IPS DF 6.9 (cell line): ENCODE measurements at regions not wholly inside any gene's neighbourhood (a gene's known extent, or its start where the extent isn't known, plus 50 kb on each side); places are given as distances from the start of the nearest gene placed in this dataset.
"Not testable (repeated sequence)": the region's sequence is repeated elsewhere in the genome, so short reads cannot be mapped to it uniquely, and the experiment has no call there.

Experiments
- DNase-seq: peaks from one replicate; pipeline ENCODE4 v3.0.0-alpha.2; 2013; ENCODE audit warnings: low read depth, low spot score
- H3K27ac ChIP-seq: one replicate; pipeline ENCODE4 v1.5.1; 2013; ENCODE audit warnings: low read length, control low read depth
- H3K27me3 ChIP-seq: 2 replicates; pipeline ENCODE4 v1.6.1; 2013; ENCODE audit warnings: mild to moderate bottlenecking, low read length; ENCODE audit not compliant: control insufficient read depth, insufficient read depth
- H3K36me3 ChIP-seq: 2 replicates; pipeline ENCODE4 v1.6.1; 2013; ENCODE audit warnings: low read length; ENCODE audit not compliant: control insufficient read depth, insufficient read depth
- H3K4me1 ChIP-seq: 2 replicates; pipeline ENCODE4 v1.6.1; 2013; ENCODE audit warnings: low read length; ENCODE audit not compliant: control insufficient read depth, insufficient read depth
- H3K4me3 ChIP-seq: 2 replicates; pipeline ENCODE4 v1.5.1; 2013; ENCODE audit warnings: mild to moderate bottlenecking, low read length
- H3K9me3 ChIP-seq: 2 replicates; pipeline ENCODE4 v1.6.1; 2013; ENCODE audit warnings: low read length, inconsistent platforms; ENCODE audit not compliant: control insufficient read depth, insufficient read depth
- WGBS: extraction: QIAGEN DNeasy Blood & Tissue Kit; methylation state at CpG from one replicate; pipeline ENCODE4 v1.1.7; 2013; ENCODE audit warnings: mixed read lengths, missing lambda C conversion rate; ENCODE audit not compliant: insufficient read length, insufficient coverage; 5-methylcytosine and 5-hydroxymethylcytosine counted together

- Histone ChIP-seq H3K4me3 (no peak overlapping the region), H3K36me3 (no peaks in the 10 kb centered on the region), H3K4me1 (no peaks in the 10 kb centered on the region), H3K9me3 (no peaks in the 10 kb centered on the region), H3K27ac (no peak overlapping the region), H3K27me3 (no peaks in the 10 kb centered on the region)
- DNase-seq: no peak
- WGBS: no CpG with 5 or more reads among the region's 6 CpGs
Measured at GRCh38 chr14:65981192-65981843, 504.9 kb upstream of the CCDC196 start.

GRCh38 chr14:65986041-65986440, 500.1 kb upstream of the CCDC196 start:
- no peaks in the 10 kb centered on the region for H3K9me3 ChIP-seq
- H3K36me3 ChIP-seq: no peaks in the 10 kb centered on the region
- no peak overlapping the region for H3K27ac ChIP-seq
- H3K4me3 ChIP-seq: no peak overlapping the region
- no peak for DNase-seq
- no peaks in the 10 kb centered on the region for H3K4me1 ChIP-seq
- WGBS: no CpG with 5 or more reads among the region's 1 CpG
- no peaks in the 10 kb centered on the region for H3K27me3 ChIP-seq

GRCh38 chr14:65989981-65990380, 496.2 kb upstream of the CCDC196 start:
- Histone ChIP-seq H3K27ac (no peak overlapping the region), H3K4me3 (no peak overlapping the region), H3K9me3 (no peaks in the 10 kb centered on the region), H3K4me1 (0 out of 2 replicates have a peak, but pooled peaks cover 1% of the 10 kb centered on the region), H3K36me3 (no peaks in the 10 kb centered on the region), H3K27me3 (no peaks in the 10 kb centered on the region)
- no peak for DNase-seq

GRCh38 chr14:65991104-65991503, 495.1 kb upstream of the CCDC196 start:
- no peak overlapping the region for H3K27ac ChIP-seq

GRCh38 chr14:65991935-65992334, 494.2 kb upstream of the CCDC196 start:
- H3K4me1 ChIP-seq, H3K36me3 ChIP-seq, H3K4me3 ChIP-seq, DNase-seq, H3K27me3 ChIP-seq, H3K27ac ChIP-seq, H3K9me3 ChIP-seq: not testable (repeated sequence)
- no CpG with 5 or more reads among the region's 1 CpG for WGBS

More at GRCh38 chr14:65991104-65991503, 495.1 kb upstream of the CCDC196 start:
- Histone ChIP-seq H3K4me3 (no peak overlapping the region), H3K36me3 (no peaks in the 10 kb centered on the region), H3K4me1 (0 out of 2 replicates have a peak, but pooled peaks cover 1% of the 10 kb centered on the region), H3K9me3 (no peaks in the 10 kb centered on the region), H3K27me3 (no peaks in the 10 kb centered on the region)
- DNase-seq: no peak
- WGBS: no CpG with 5 or more reads among the region's 2 CpGs

- 0 out of 2 replicates have a peak, but pooled peaks cover 1% of the 10 kb centered on the region for H3K4me1 ChIP-seq
- DNase-seq: no peak
- H3K27me3 ChIP-seq: no peaks in the 10 kb centered on the region
- WGBS: no CpG with 5 or more reads among the region's 3 CpGs
- no peaks in the 10 kb centered on the region for H3K9me3 ChIP-seq
- H3K36me3 ChIP-seq: no peaks in the 10 kb centered on the region
- H3K4me3 ChIP-seq: no peak overlapping the region
- H3K27ac ChIP-seq: no peak overlapping the region
Measured at GRCh38 chr14:65993103-65993502, 493.1 kb upstream of the CCDC196 start.

- no CpG with 5 or more reads among the region's 5 CpGs for WGBS
- Histone ChIP-seq H3K4me1 (0 out of 2 replicates have a peak, but pooled peaks cover 1% of the 10 kb centered on the region), H3K9me3 (no peaks in the 10 kb centered on the region), H3K4me3 (no peak overlapping the region), H3K27me3 (no peaks in the 10 kb centered on the region), H3K36me3 (no peaks in the 10 kb centered on the region), H3K27ac (no peak overlapping the region)
- DNase-seq: no peak
Measured at GRCh38 chr14:65993996-65994395, 492.2 kb upstream of the CCDC196 start.

- no peak overlapping the region for H3K27ac ChIP-seq
- H3K9me3 ChIP-seq: no peaks in the 10 kb centered on the region
- H3K36me3 ChIP-seq: no peaks in the 10 kb centered on the region
- H3K4me1 ChIP-seq: 0 out of 2 replicates have a peak, but pooled peaks cover 1% of the 10 kb centered on the region
- DNase-seq: no peak
- H3K27me3 ChIP-seq: no peaks in the 10 kb centered on the region
- no peak overlapping the region for H3K4me3 ChIP-seq
- no CpG with 5 or more reads among the region's 2 CpGs for WGBS
Measured at GRCh38 chr14:65997347-65997746, 488.8 kb upstream of the CCDC196 start.

- Histone ChIP-seq H3K4me3 (no peak overlapping the region), H3K27ac (no peak overlapping the region), H3K36me3 (no peaks in the 10 kb centered on the region), H3K27me3 (no peaks in the 10 kb centered on the region), H3K4me1 (no peaks in the 10 kb centered on the region), H3K9me3 (no peaks in the 10 kb centered on the region)
- WGBS: no CpG with 5 or more reads among the region's 1 CpG
- no peak for DNase-seq
Measured at GRCh38 chr14:65999865-66000264, 486.3 kb upstream of the CCDC196 start.

GRCh38 chr14:66000766-66001165, 485.4 kb upstream of the CCDC196 start:
- no peaks in the 10 kb centered on the region for H3K9me3 ChIP-seq
- H3K4me3 ChIP-seq: no peak overlapping the region
- no peaks in the 10 kb centered on the region for H3K36me3 ChIP-seq
- no peak overlapping the region for H3K27ac ChIP-seq
- H3K4me1 ChIP-seq: no peaks in the 10 kb centered on the region
- DNase-seq: no peak
- no peaks in the 10 kb centered on the region for H3K27me3 ChIP-seq
- WGBS: no CpG with 5 or more reads among the region's 1 CpG

- Histone ChIP-seq H3K36me3 (no peaks in the 10 kb centered on the region), H3K27ac (no peak overlapping the region), H3K9me3 (no peaks in the 10 kb centered on the region), H3K4me1 (no peaks in the 10 kb centered on the region), H3K27me3 (no peaks in the 10 kb centered on the region), H3K4me3 (no peak overlapping the region)
- no CpG with 5 or more reads among the region's 2 CpGs for WGBS
- DNase-seq: no peak
Measured at GRCh38 chr14:66001356-66001755, 484.8 kb upstream of the CCDC196 start.
